Mucosa of stomach (tissue), 1 donor: ENCODE measurements at regions not wholly inside any gene's neighbourhood (a gene's known extent, or its start where the extent isn't known, plus 50 kb on each side); places are given as distances from the start of the nearest gene placed in this dataset.
"Not testable (repeated sequence)": the region's sequence is repeated elsewhere in the genome, so short reads cannot be mapped to it uniquely, and the experiment has no call there.

Source experiments
- H3K27me3 ChIP-seq: one replicate; pipeline ENCODE4 v1.7.0; 2013; ENCODE audit warnings: mild to moderate bottlenecking, low read length; ENCODE audit not compliant: control insufficient read depth, insufficient read depth
- H3K36me3 ChIP-seq: one replicate; pipeline ENCODE4 v1.7.0; 2013; ENCODE audit warnings: low read length; ENCODE audit not compliant: control insufficient read depth, insufficient read depth
- H3K4me1 ChIP-seq: one replicate; pipeline ENCODE4 v1.7.0; 2013; ENCODE audit warnings: mild to moderate bottlenecking, low read length; ENCODE audit not compliant: control insufficient read depth, insufficient read depth
- H3K4me3 ChIP-seq: one replicate; pipeline ENCODE4 v1.7.0; 2013; ENCODE audit warnings: low read length
- H3K9ac ChIP-seq: one replicate; pipeline ENCODE4 v1.7.0; 2013; ENCODE audit warnings: mild to moderate bottlenecking, low read length, moderate library complexity
- H3K9me3 ChIP-seq: one replicate; pipeline ENCODE4 v1.7.0; 2013; ENCODE audit warnings: mild to moderate bottlenecking, low read length, moderate library complexity; ENCODE audit not compliant: control insufficient read depth
- donor health status: Pancreatic carcinoma.

DNA sequence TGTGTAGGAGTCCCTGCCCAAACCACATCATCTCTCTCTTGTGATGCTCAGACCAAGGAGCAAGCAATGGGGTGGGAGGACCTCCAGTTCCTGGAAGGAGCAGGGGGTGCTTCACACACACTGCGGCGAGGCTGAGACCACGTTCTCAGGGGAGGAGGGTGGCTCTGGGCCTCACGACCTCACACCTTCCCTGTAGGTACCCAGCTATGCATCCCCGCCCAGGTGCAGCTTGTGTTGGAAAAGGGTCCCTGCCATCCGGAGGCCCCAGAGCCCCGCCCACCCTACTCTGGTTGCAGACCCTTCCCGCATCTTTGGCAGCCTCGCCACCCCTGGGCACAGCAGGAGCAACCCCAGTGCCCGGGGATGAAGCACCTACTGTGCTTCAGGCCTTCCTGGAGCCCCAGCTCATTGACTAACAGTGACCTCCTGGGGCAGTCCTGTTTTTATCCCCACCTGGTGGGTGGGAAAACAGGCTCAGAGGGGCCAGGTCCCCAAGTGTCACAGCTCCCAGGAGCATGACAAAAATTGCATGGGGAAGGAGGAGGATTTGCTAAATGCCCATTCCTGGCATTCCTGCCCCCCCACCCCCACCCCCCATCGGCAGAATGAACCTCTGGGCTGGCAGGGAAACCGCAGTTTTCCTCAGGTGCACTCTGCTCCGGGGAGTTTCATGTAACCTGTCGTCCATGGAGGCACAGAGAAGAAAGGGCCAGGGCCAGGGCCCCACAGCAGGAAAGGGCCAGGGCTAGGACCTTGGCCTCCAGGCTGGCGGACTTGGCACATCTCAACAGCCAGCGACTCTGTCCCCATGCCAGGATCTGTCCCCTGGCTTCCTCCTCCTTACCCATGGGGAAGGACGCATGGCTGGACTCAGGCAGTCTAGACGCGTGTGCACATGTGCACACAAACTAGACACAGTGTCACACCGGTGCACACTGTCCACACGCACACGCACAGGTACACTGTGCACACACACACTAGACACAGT lies 81.0 kb downstream of the IGLL1 start:
- Histone ChIP-seq H3K4me1 (no peaks in the 10 kb centered on the region), H3K36me3 (no peaks in the 10 kb centered on the region), H3K4me3 (no peak overlapping the region), H3K9ac (no peak overlapping the region), H3K27me3 (no peaks in the 10 kb centered on the region), H3K9me3 (no peaks in the 10 kb centered on the region)

DNA sequence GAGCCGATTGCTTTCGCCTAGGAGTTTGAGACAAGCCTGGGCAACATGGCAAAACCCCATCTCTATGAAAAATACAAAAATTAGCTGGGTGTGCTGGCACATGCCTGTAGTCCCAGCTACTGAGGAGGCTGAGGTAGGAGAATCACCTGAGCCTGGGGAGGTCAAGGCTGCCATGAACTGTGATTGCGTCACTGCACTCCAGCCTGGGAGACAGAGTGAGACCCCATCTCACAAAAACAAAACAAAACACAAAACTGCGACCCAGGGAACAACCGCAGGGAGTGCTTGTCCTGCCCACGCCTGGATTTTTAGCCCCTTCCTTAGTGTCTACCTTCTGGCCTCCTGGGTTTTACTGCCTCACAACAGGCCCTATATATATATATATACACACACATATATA lies 82.2 kb downstream of the IGLL1 start:
- H3K27me3 ChIP-seq, H3K9ac ChIP-seq, H3K4me1 ChIP-seq, H3K4me3 ChIP-seq, H3K36me3 ChIP-seq, H3K9me3 ChIP-seq: not testable (repeated sequence)

DNA sequence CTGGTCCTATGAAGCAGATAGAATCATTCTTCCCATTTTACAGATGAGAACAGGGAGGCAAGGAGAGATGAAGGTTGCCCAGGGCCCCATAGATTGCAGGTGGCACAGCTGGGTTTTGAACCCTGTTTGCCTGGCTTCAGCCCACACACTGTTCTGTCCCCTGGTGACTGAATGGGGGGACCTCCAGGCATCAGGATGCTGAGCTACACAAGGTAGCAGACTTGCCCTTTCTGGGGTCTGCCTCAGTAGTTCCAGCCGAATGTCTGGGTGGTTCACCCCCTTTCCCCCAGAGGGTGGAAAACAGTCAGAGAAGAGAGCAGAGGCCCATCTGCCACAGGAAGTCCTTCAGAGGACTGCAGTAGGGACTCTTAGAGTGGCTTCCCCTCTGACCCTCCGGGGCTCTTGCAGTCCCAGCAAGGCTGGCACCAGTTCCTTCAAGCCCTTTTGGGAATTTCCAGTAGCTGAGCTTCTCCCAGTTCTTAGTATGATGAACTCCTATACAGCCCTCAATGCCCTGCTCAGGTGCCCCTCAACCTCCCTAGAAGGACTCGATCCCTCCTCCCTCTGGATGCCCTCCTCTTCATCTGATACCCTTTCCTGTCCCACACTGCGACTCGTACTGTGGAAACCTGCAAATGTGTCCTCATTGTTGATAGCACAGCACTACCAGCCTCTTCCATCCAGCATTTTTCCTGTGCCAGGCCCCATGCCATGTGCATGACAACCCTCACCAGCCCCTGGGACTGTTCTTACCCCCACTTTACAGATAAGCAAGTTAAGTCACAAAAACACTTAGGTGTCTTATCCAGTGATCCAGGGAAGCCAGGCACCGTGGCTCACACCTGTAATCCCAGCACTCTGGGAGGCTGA lies 82.8 kb downstream of the IGLL1 start:
- no peaks in the 10 kb centered on the region for H3K27me3 ChIP-seq

DNA sequence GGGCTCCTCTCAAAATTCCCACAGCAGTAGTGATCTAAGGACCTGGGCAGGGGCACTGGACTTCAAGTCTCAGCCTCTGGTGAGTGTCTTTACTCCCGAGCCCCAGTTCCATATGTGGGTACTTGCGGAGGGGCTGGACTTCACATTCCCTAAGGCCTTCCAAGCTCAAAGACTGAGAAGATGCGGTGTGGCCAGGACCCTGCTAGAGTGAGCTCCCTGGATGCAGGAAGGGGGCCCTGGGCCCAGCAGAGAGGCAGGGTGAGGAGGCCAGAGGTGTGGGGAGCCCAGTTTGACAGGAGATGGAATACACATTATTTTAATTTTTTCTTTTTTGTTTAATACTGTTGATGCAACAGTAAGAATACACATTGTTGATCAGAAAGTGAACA lies 83.7 kb downstream of the IGLL1 start:
- no peaks in the 10 kb centered on the region for H3K36me3 ChIP-seq
- no peaks in the 10 kb centered on the region for H3K9me3 ChIP-seq
- H3K27me3 ChIP-seq: no peaks in the 10 kb centered on the region
- H3K4me3 ChIP-seq: no peak overlapping the region
- no peaks in the 10 kb centered on the region for H3K4me1 ChIP-seq
- no peak overlapping the region for H3K9ac ChIP-seq

More for the DNA sequence above, 82.8 kb downstream of the IGLL1 start:
- Histone ChIP-seq H3K4me3 (no peak overlapping the region), H3K9ac (no peak overlapping the region), H3K9me3 (no peaks in the 10 kb centered on the region), H3K4me1 (no peaks in the 10 kb centered on the region), H3K36me3 (no peaks in the 10 kb centered on the region)

DNA sequence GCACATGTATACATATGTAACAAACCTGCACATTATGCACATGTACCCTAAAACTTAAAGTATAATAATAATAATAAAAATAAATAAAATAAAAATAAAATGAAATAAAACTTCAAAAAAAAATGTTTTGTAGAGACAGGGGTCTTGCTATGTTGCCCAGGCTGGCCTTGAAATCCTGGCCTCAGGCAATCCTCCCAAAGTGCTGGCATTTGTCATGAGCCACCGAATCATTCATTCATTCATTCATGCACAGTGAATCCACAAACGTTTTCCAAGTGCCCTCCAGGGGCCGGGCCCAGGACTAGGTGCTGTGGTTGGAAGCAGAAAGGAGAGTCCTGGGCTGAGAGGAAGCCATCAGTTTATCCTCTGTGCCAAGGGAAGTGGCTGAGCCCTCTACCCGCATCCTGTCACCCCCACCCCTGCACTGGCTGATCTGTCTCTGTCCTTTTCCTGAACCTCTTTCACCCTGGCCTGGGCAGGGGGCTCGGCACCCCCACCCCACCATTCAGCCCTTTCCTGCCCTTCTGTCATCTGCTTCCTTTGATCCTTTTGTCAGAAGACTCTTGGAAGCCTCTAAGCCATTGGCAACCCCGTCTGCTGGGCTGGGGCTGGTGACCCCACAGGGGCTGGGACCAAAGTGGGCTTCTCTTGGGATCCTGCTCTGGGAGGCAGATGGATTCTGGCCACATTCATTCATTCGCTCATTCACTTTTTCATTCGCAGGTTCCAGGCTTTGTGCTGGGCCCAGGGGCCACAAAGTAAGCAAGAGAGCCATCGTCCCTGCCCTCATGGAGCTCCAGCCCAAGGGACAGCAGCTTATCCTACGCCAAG lies 84.3 kb downstream of the IGLL1 start:
- Histone ChIP-seq H3K27me3 (no peaks in the 10 kb centered on the region), H3K9ac (no peak overlapping the region), H3K4me3 (no peak overlapping the region), H3K4me1 (no peaks in the 10 kb centered on the region), H3K36me3 (no peaks in the 10 kb centered on the region), H3K9me3 (no peaks in the 10 kb centered on the region)

DNA sequence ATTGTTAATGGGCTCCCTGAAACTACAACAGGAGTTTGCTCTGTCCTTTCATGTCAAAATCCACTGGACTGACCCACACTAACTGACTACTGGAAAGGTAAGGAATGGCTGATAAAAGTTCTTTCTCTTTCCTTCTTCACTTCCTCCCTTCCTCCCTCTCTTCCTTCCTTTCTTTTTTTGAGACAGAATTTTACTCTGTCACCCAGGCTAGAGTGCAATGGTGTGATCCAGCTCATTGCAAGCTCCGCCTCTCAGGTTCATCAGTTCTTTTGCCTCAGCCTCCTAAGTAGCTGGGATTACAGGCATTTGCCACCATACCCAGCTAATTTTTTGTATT lies 85.2 kb downstream of the IGLL1 start:
- no peaks in the 10 kb centered on the region for H3K9me3 ChIP-seq
- H3K4me3 ChIP-seq: no peak overlapping the region
- no peaks in the 10 kb centered on the region for H3K27me3 ChIP-seq
- H3K4me1 ChIP-seq: no peaks in the 10 kb centered on the region
- H3K36me3 ChIP-seq: no peaks in the 10 kb centered on the region
- no peak overlapping the region for H3K9ac ChIP-seq

DNA sequence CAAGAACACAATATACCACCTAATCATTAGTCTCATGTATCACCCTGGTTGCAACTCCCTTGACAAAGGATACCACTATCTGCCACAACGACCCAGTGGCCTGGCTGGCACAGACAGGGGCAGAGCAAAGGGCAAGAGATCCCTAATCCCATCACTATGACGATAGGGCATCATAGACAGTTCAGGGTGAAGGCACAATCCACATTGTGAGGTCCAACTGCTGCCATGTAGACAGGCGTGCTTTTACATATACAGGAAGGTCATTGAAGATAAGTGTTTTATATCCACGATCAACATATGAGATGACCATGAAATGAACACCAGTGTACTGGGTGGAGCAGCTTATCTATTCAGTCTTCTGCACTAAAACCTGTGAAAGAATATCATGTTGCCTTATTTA lies 94.6 kb downstream of the IGLL1 start:
- H3K36me3 ChIP-seq: no peaks in the 10 kb centered on the region
- no peaks in the 10 kb centered on the region for H3K27me3 ChIP-seq
- no peak overlapping the region for H3K9ac ChIP-seq
- H3K4me3 ChIP-seq: no peak overlapping the region
- no peaks in the 10 kb centered on the region for H3K9me3 ChIP-seq
- no peaks in the 10 kb centered on the region for H3K4me1 ChIP-seq

DNA sequence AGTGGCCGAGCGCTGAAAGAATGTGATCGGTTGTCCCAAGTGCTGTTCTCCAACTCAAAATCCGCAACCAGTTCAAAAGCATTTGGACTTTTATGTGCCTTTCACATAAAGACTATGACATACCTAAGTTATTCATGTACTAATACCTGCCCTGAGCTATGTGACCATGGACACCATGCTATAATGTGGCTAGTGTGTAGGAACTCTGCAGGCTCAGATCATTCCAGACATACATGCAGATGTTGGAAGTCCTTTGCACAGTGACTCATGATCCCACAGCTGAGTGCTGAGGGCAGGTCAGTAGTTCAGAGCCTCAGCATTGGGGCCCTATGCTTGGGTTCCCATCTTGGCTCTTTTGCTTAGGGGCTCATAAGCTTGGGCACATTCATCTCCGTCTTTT lies 95.4 kb downstream of the IGLL1 start:
- no peaks in the 10 kb centered on the region for H3K4me1 ChIP-seq
- H3K9ac ChIP-seq: no peak overlapping the region
- no peaks in the 10 kb centered on the region for H3K36me3 ChIP-seq
- no peaks in the 10 kb centered on the region for H3K9me3 ChIP-seq
- H3K27me3 ChIP-seq: no peaks in the 10 kb centered on the region
- H3K4me3 ChIP-seq: no peak overlapping the region

DNA sequence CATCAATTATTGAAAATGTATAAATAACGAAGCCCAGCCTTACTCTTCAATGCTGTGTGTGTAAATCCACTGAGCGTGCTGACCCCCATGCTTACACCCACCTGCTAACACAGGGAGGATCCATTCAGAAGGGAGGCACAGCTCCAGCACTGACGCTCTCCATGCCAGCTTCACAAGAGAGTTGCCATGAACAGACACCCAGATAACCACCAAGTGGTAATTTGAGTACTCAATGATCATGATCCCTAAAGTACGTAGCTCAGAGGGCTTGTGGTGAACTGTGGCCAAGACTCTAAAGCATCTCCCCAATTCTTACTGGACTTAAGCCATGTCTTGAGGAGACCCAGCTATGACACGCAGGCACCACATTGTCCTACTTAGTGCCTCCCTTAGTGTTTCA lies 98.7 kb downstream of the IGLL1 start:
- no peaks in the 10 kb centered on the region for H3K4me1 ChIP-seq
- H3K4me3 ChIP-seq: no peak overlapping the region
- H3K27me3 ChIP-seq: no peaks in the 10 kb centered on the region
- no peak overlapping the region for H3K9ac ChIP-seq
- no peaks in the 10 kb centered on the region for H3K36me3 ChIP-seq
- no peaks in the 10 kb centered on the region for H3K9me3 ChIP-seq

DNA sequence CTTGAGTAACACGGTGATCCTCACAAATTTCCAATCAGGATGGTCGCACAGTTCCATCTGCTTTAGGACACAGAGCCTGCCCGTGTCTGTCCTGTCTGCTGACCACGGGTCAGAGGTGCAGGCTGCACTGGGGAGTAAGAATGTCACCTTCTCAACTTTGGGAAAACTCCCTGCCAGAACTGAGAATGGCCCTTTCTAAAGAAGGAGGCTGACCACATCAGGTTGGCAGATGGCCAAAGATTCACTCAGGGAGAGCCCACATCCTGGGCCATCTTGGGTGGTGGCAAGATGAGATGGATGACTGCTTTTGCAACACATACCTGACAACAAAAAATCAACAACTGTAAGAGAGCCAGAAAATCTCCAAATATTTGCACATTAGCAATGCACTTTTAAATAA lies 101.9 kb downstream of the IGLL1 start:
- H3K4me3 ChIP-seq: no peak overlapping the region
- H3K36me3 ChIP-seq: no peaks in the 10 kb centered on the region
- no peaks in the 10 kb centered on the region for H3K27me3 ChIP-seq
- H3K9me3 ChIP-seq: no peaks in the 10 kb centered on the region
- no peak overlapping the region for H3K9ac ChIP-seq
- no peaks in the 10 kb centered on the region for H3K4me1 ChIP-seq

DNA sequence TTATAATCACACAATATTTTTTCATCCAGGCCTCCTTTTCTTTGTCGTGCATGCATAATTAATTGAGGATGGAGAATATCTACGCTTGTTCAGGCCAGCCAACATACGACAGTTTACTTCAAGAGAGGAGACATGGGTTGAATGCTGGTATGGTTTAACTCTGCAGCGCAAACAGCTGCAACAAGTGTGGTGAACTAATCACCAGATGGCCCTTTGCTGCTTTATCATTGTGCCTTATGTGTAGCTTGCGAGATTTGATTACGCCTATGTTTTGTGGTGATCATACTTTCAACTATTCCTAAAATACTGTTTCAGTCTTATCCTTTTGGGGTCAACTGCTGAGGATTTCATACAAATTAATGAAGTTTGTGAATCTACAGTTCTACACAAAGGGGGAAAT lies 105.6 kb downstream of the IGLL1 start:
- not testable (repeated sequence) for H3K4me1 ChIP-seq, H3K9ac ChIP-seq

DNA sequence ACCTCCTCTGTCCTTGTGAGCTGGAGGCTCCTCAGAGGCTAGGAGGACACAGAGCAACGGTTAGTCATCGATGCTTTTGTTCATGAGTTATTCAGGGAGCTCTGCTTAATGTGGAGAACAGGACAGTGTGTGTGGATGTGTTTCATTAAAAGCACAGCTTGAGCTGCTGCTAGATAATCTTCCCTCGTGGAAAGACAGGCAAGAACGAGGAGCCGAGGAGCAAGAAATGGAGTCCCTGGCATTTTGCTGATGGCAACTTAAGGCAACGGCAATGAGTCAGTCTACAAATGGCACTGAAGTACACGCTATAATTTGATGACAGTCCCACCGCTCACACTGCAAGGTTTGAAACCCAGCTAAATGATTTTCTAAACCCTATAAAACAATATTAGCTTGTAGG lies 106.2 kb downstream of the IGLL1 start:
- H3K9ac ChIP-seq: no peak overlapping the region
- H3K4me3 ChIP-seq: no peak overlapping the region
- no peaks in the 10 kb centered on the region for H3K9me3 ChIP-seq
- H3K27me3 ChIP-seq: no peaks in the 10 kb centered on the region
- H3K4me1 ChIP-seq: no peaks in the 10 kb centered on the region
- no peaks in the 10 kb centered on the region for H3K36me3 ChIP-seq

More for the DNA sequence above, 105.6 kb downstream of the IGLL1 start:
- H3K4me3 ChIP-seq, H3K36me3 ChIP-seq, H3K27me3 ChIP-seq, H3K9me3 ChIP-seq: not testable (repeated sequence)
